Neutrophil (primary cell): ENCODE measurements at regions not wholly inside any gene's neighbourhood (a gene's known extent, or its start where the extent isn't known, plus 50 kb on each side); places are given as distances from the start of the nearest gene placed in this dataset.

Experiments
- H3K27ac ChIP-seq: fragments of 200-600 bp; sonication (generic); 2 replicates; pipeline ENCODE4 v1.5.1; 2016; ENCODE audit warnings: mild to moderate bottlenecking, moderate library complexity
- H3K27me3 ChIP-seq: fragments of 200-600 bp; sonication (generic); 2 replicates; pipeline ENCODE4 v1.6.0; 2016; ENCODE audit warnings: mild to moderate bottlenecking
- H3K36me3 ChIP-seq: fragments of 200-600 bp; sonication (generic); 2 replicates; pipeline ENCODE4 v1.5.1; 2017
- H3K4me1 ChIP-seq, 2 experiments: fragments of 200-600 bp in 1 of 2; sonication (generic) in 1 of 2; 1 replicate in 1 of 2; 2 replicates in 1 of 2; pipeline versions ENCODE4 v1.5.1 to v1.6.1; 2013 to 2016; ENCODE audit warnings: low read depth in 1 of 2, low read length in 1 of 2, mild to moderate bottlenecking in 1 of 2, moderate library complexity in 1 of 2; ENCODE audit not compliant: control insufficient read depth in 1 of 2, insufficient read depth in 1 of 2
- H3K4me3 ChIP-seq, 2 experiments: fragments of 200-600 bp in 1 of 2; sonication (generic) in 1 of 2; 1 replicate in 1 of 2; 2 replicates in 1 of 2; pipeline ENCODE4 v1.5.1; 2013 to 2016; ENCODE audit warnings: low read depth in 1 of 2, low read length in 1 of 2, mild to moderate bottlenecking in 1 of 2, moderate library complexity in 1 of 2
- H3K9me3 ChIP-seq: fragments of 200-600 bp; sonication (generic); 2 replicates; pipeline ENCODE4 v1.5.1; 2016
- TF ChIP-seq, protein P1 (sequence below): fragments of 200-600 bp; sonication (generic); IDR thresholded peaks from 2 replicates; pipeline ENCODE4 v1.5.1; 2016; ENCODE audit warnings: antibody characterized with exemption

- Histone ChIP-seq H3K27ac (no peak overlapping the region), H3K27me3 (no peaks in the 10 kb centered on the region), H3K36me3 (no peaks in the 10 kb centered on the region), H3K9me3 (no peaks in the 10 kb centered on the region), H3K4me3 (no peak overlapping the region), H3K4me1 (no peaks in the 10 kb centered on the region)
- TF ChIP-seq, protein P1, sequence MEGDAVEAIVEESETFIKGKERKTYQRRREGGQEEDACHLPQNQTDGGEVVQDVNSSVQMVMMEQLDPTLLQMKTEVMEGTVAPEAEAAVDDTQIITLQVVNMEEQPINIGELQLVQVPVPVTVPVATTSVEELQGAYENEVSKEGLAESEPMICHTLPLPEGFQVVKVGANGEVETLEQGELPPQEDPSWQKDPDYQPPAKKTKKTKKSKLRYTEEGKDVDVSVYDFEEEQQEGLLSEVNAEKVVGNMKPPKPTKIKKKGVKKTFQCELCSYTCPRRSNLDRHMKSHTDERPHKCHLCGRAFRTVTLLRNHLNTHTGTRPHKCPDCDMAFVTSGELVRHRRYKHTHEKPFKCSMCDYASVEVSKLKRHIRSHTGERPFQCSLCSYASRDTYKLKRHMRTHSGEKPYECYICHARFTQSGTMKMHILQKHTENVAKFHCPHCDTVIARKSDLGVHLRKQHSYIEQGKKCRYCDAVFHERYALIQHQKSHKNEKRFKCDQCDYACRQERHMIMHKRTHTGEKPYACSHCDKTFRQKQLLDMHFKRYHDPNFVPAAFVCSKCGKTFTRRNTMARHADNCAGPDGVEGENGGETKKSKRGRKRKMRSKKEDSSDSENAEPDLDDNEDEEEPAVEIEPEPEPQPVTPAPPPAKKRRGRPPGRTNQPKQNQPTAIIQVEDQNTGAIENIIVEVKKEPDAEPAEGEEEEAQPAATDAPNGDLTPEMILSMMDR, result no peak
Measured at GRCh38 chr22:49009359-49010063, 818.2 kb downstream of the BRD1 start.

DNA sequence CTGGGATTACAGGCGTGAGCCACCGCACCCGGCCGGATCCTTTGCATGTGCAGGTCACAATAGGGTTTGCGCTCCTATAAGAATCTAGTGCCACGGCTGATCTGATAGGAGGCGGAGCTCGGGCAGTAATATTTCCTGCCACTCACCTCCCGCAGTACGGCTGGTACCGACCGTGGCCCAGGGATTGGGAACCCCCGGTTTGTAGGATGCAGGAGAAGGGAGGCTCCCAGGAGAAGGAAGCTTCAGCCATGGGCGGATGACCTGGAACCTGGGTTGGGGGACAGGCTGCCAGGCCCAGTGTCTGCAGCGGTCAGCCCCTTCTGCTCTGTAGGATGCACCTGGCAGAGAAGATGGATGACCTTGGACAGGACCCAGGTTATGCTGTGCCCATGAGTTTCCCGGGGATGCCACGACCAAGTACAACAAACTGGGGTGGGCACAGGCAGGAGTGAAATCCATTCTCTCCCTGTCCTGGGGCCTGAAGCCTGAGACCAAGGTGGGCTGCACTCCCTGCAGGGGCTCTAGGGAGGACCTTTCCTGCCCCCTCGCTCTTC, 818.9 kb downstream of the BRD1 start:
- Histone ChIP-seq H3K9me3 (no peaks in the 10 kb centered on the region), H3K27ac (no peak overlapping the region), H3K27me3 (no peaks in the 10 kb centered on the region), H3K4me1 (no peaks in the 10 kb centered on the region), H3K36me3 (no peaks in the 10 kb centered on the region), H3K4me3 (no peak overlapping the region)
- TF ChIP-seq, protein P1, result no peak

- TF ChIP-seq, protein P1, result no peak
- no peak overlapping the region for H3K27ac ChIP-seq
- no peaks in the 10 kb centered on the region for H3K36me3 ChIP-seq
- H3K4me3 ChIP-seq, result no peak overlapping the region
- H3K27me3 ChIP-seq, result no peaks in the 10 kb centered on the region
- H3K4me1 ChIP-seq, result no peaks in the 10 kb centered on the region
- H3K9me3 ChIP-seq, result no peaks in the 10 kb centered on the region
Measured at GRCh38 chr22:49007013-49007653, 820.5 kb downstream of the BRD1 start.

GRCh38 chr22:49006207-49007012, 821.3 kb downstream of the BRD1 start:
- TF ChIP-seq, protein P1, result no peak
- H3K9me3 ChIP-seq, result no peaks in the 10 kb centered on the region

DNA sequence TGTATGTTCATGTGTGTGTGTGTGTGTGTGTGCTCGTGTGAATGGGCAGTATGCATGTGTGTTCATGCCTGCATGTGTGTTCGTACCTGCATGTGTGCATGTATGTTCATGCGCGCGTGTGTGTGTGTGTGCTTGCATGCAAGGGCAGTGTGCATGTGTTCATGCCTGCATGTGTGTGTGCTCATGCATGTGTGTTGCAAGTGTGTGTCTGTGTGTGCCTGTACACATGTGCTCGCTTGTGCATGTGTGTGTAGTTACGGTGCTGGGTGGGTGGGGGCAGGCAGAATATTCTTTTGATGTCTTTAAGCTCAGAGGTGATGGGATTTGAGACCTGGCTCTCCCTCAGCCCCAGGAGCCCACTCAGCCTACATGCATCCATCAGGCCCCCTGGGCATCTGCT, 822.1 kb downstream of the BRD1 start:
- no peak overlapping the region for H3K4me3 ChIP-seq
- H3K27ac ChIP-seq, result no peak overlapping the region
- no peaks in the 10 kb centered on the region for H3K27me3 ChIP-seq
- no peaks in the 10 kb centered on the region for H3K4me1 ChIP-seq
- H3K9me3 ChIP-seq, result no peaks in the 10 kb centered on the region
- TF ChIP-seq, protein P1, result no peak
- no peaks in the 10 kb centered on the region for H3K36me3 ChIP-seq

More at GRCh38 chr22:49006207-49007012, 821.3 kb downstream of the BRD1 start:
- no peaks in the 10 kb centered on the region for H3K36me3 ChIP-seq
- H3K27ac ChIP-seq, result no peak overlapping the region
- no peaks in the 10 kb centered on the region for H3K27me3 ChIP-seq
- H3K4me3 ChIP-seq, result no peak overlapping the region
- H3K4me1 ChIP-seq, result no peaks in the 10 kb centered on the region
